ENCODE measurements at regions not wholly inside any gene's neighbourhood (a gene's known extent, or its start where the extent isn't known, plus 50 kb on each side); places are given as distances from the start of the nearest gene placed in this dataset.
"Not testable (repeated sequence)": the region's sequence is repeated elsewhere in the genome, so short reads cannot be mapped to it uniquely, and the experiment has no call there.

- no peak for FAIRE-seq
- no peak for TF ChIP-seq POLR2A (IDR thresholded peaks at IDR 0.05; ENCODE audit: low read depth, low read length)
- no peak for DNase-seq (ENCODE audit: insufficient read length, low spot score)
These were observed 1141.8 kb downstream of the RPIA start for GRCh38 chr2:89833116-89833779.

GRCh38 chr2:89833780-89834117 is 1142.3 kb downstream of the RPIA start:
- no peak for DNase-seq (ENCODE audit: insufficient read length, low spot score)
- no peak for TF ChIP-seq POLR2A (IDR thresholded peaks at IDR 0.05; ENCODE audit: low read depth, low read length)
- FAIRE-seq, result no peak

- DNase-seq (ENCODE audit: insufficient read length, low spot score) (no peak), FAIRE-seq (no peak)
- no peak for TF ChIP-seq POLR2A (IDR thresholded peaks at IDR 0.05; ENCODE audit: low read depth, low read length)
These were observed 1142.8 kb downstream of the RPIA start for GRCh38 chr2:89834306-89834705.

- DNase-seq (ENCODE audit: insufficient read length, low spot score); FAIRE-seq: not testable (repeated sequence)
These were observed 1144.9 kb downstream of the RPIA start for GRCh38 chr2:89836326-89836725.

- DNase-seq (ENCODE audit: insufficient read length, low spot score) (no peak), FAIRE-seq (no peak)
- no peak for TF ChIP-seq POLR2A (IDR thresholded peaks at IDR 0.05; ENCODE audit: low read depth, low read length)
These were observed 1146.6 kb downstream of the RPIA start for GRCh38 chr2:89837962-89838625.

- not testable (repeated sequence) for FAIRE-seq; DNase-seq (ENCODE audit: insufficient read length, low spot score)
These were observed 1148.7 kb downstream of the RPIA start for GRCh38 chr2:89840175-89840574.

- not testable (repeated sequence) for FAIRE-seq; DNase-seq (ENCODE audit: insufficient read length, low spot score)
These were observed 1149.5 kb downstream of the RPIA start for GRCh38 chr2:89840781-89841475.

GRCh38 chr2:89841476-89841840 is 1150.0 kb downstream of the RPIA start:
- no peak for DNase-seq (ENCODE audit: insufficient read length, low spot score)
- no peak for TF ChIP-seq POLR2A (IDR thresholded peaks at IDR 0.05; ENCODE audit: low read depth, low read length)
- FAIRE-seq, result no peak

- no peak for TF ChIP-seq POLR2A (IDR thresholded peaks at IDR 0.05; ENCODE audit: low read depth, low read length)
- FAIRE-seq (no peak), DNase-seq (ENCODE audit: insufficient read length, low spot score) (no peak)
These were observed 1150.9 kb downstream of the RPIA start for GRCh38 chr2:89842180-89842908.

GRCh38 chr2:89844221-89844943 is 1152.9 kb downstream of the RPIA start:
- no peak for TF ChIP-seq POLR2A (IDR thresholded peaks at IDR 0.05; ENCODE audit: low read depth, low read length)
- no peak for FAIRE-seq
- DNase-seq (ENCODE audit: insufficient read length, low spot score), result no peak

GRCh38 chr2:89845532-89845931 is 1154.1 kb downstream of the RPIA start:
- FAIRE-seq (no peak), DNase-seq (ENCODE audit: insufficient read length, low spot score) (no peak)
- TF ChIP-seq POLR2A (IDR thresholded peaks at IDR 0.05; ENCODE audit: low read depth, low read length), result no peak

GRCh38 chr2:89848114-89848513 is 1156.6 kb downstream of the RPIA start:
- DNase-seq (ENCODE audit: insufficient read length, low spot score) (no peak), FAIRE-seq (no peak)
- no peak for TF ChIP-seq POLR2A (IDR thresholded peaks at IDR 0.05; ENCODE audit: low read depth, low read length)

- FAIRE-seq (no peak), DNase-seq (ENCODE audit: insufficient read length, low spot score) (no peak)
- no peak for TF ChIP-seq POLR2A (IDR thresholded peaks at IDR 0.05; ENCODE audit: low read depth, low read length)
These were observed 1157.4 kb downstream of the RPIA start for GRCh38 chr2:89848763-89849368.

All from H54 (cell line).